ENCODE measurements at regions not wholly inside any gene's neighbourhood (a gene's known extent, or its start where the extent isn't known, plus 50 kb on each side); places are given as distances from the start of the nearest gene placed in this dataset.

DNA sequence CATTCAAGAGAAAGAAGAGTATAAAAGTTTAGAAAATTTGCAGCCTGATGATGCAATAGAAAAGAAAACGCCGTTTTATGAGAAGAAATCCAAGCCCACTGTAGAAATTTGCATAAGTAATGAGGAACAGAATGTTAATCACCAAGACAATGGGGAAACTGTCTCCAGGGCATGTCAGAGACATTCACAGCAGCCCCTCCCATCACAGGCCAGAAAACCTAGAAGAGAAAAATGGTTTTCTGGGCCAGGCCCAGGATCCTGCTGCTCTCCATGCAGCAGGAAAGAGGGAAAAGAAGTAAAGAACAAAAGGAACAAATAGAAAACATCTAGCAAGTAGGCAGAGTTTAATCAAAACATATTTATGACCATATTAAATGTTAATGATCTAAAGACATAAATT, 119.0 kb downstream of the ANKRD50 start:
- no peaks in the 10 kb centered on the region for H3K4me1 ChIP-seq (ENCODE audit: control insufficient read depth, extremely low read depth, insufficient read depth, low read length)
- TF ChIP-seq, protein P1, sequence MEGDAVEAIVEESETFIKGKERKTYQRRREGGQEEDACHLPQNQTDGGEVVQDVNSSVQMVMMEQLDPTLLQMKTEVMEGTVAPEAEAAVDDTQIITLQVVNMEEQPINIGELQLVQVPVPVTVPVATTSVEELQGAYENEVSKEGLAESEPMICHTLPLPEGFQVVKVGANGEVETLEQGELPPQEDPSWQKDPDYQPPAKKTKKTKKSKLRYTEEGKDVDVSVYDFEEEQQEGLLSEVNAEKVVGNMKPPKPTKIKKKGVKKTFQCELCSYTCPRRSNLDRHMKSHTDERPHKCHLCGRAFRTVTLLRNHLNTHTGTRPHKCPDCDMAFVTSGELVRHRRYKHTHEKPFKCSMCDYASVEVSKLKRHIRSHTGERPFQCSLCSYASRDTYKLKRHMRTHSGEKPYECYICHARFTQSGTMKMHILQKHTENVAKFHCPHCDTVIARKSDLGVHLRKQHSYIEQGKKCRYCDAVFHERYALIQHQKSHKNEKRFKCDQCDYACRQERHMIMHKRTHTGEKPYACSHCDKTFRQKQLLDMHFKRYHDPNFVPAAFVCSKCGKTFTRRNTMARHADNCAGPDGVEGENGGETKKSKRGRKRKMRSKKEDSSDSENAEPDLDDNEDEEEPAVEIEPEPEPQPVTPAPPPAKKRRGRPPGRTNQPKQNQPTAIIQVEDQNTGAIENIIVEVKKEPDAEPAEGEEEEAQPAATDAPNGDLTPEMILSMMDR (optimal IDR thresholded peaks at IDR 0.05 in 1 of 3, IDR thresholded peaks at IDR 0.05 in 1 of 3, conservative IDR thresholded peaks at IDR 0.05 in 1 of 3; ENCODE audit: extremely low read depth in 1 of 3, insufficient read depth in 2 of 3, low read length in 3 of 3): no peak
- no peak for TF ChIP-seq EZH2 (IDR thresholded peaks at IDR 0.05; ENCODE audit: low read length)
- dilution Hi-C loops (cut with MboI; ENCODE audit: extremely low pct_ligation_motif_present, low sequenced_read_pairs): no loop called here

DNA sequence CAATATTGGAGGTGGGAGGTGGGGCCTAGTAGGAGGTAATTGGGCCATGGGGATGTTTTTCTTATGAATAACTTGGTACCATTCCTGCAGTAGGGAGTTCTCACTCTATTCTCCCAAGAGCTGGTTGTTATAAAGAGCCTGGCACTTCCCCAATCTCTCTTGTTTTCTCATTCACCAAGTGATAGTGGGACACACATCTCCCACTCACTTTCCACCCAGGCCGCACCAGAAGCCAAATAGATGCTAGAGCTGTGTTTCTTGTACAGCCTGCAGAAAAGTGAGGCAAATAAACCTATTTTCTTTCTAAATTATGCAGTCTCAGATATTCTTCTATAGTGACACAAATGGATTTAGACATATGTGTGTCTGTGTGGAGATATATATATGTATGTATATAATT, 117.6 kb downstream of the ANKRD50 start:
- FAIRE-seq: no peak
- no peaks in the 10 kb centered on the region for H3K4me1 ChIP-seq (ENCODE audit: control insufficient read depth, extremely low read depth, insufficient read depth, low read length)
- H2AFZ ChIP-seq (ENCODE audit: control insufficient read depth, low read length): no peak overlapping the region
- H3K36me3 ChIP-seq (ENCODE audit: control insufficient read depth in 2 of 2, extremely low read depth in 1 of 2, insufficient read depth in 2 of 2, low read length in 2 of 2): no peaks in the 10 kb centered on the region
- H3K4me2 ChIP-seq (ENCODE audit: control insufficient read depth, extremely low read depth, insufficient read depth, low read depth, low read length): no peak overlapping the region
- no peaks in the 10 kb centered on the region for H3K79me2 ChIP-seq (ENCODE audit: control insufficient read depth, insufficient read depth, low read length)
- DNase-seq (ENCODE audit: low read depth, low spot score): no peak
- no peak overlapping the region for H3K4me3 ChIP-seq (ENCODE audit: control insufficient read depth in 2 of 3, extremely low read depth in 1 of 3, insufficient read depth in 2 of 3, low read depth in 1 of 3, low read length in 3 of 3)
- no peaks in the 10 kb centered on the region for H3K9me3 ChIP-seq (ENCODE audit: control insufficient read depth, low read depth, low read length)
- TF ChIP-seq, protein P1 (optimal IDR thresholded peaks at IDR 0.05 in 1 of 3, IDR thresholded peaks at IDR 0.05 in 1 of 3, conservative IDR thresholded peaks at IDR 0.05 in 1 of 3; ENCODE audit: extremely low read depth in 1 of 3, insufficient read depth in 2 of 3, low read length in 3 of 3): no peak
- TF ChIP-seq EZH2 (IDR thresholded peaks at IDR 0.05; ENCODE audit: low read length): no peak
- H4K20me1 ChIP-seq (ENCODE audit: control insufficient read depth, extremely low read depth, insufficient read depth, low read length): no peaks in the 10 kb centered on the region
- H3K9me1 ChIP-seq (ENCODE audit: control insufficient read depth, extremely low read depth, insufficient read depth, low read length): no peaks in the 10 kb centered on the region
- dilution Hi-C loops (cut with MboI; ENCODE audit: extremely low pct_ligation_motif_present, low sequenced_read_pairs): no loop called here
- H3K27ac ChIP-seq (ENCODE audit: control insufficient read depth, insufficient read depth, low read length): no peak overlapping the region
- no peak overlapping the region for H3K9ac ChIP-seq (ENCODE audit: control insufficient read depth, extremely low read depth, insufficient read depth, low read length)
- no peaks in the 10 kb centered on the region for H3K27me3 ChIP-seq (ENCODE audit: control insufficient read depth, extremely low read depth, insufficient read depth, low read length)

More for the DNA sequence above, 119.0 kb downstream of the ANKRD50 start:
- H3K36me3 ChIP-seq (ENCODE audit: control insufficient read depth in 2 of 2, extremely low read depth in 1 of 2, insufficient read depth in 2 of 2, low read length in 2 of 2): no peaks in the 10 kb centered on the region
- no peak for FAIRE-seq
- no peak overlapping the region for H3K27ac ChIP-seq (ENCODE audit: control insufficient read depth, insufficient read depth, low read length)
- H3K79me2 ChIP-seq (ENCODE audit: control insufficient read depth, insufficient read depth, low read length): no peaks in the 10 kb centered on the region
- no peak overlapping the region for H3K4me2 ChIP-seq (ENCODE audit: control insufficient read depth, extremely low read depth, insufficient read depth, low read depth, low read length)
- no peaks in the 10 kb centered on the region for H3K9me1 ChIP-seq (ENCODE audit: control insufficient read depth, extremely low read depth, insufficient read depth, low read length)
- no peaks in the 10 kb centered on the region for H4K20me1 ChIP-seq (ENCODE audit: control insufficient read depth, extremely low read depth, insufficient read depth, low read length)
- H3K27me3 ChIP-seq (ENCODE audit: control insufficient read depth, extremely low read depth, insufficient read depth, low read length): no peaks in the 10 kb centered on the region
- H2AFZ ChIP-seq (ENCODE audit: control insufficient read depth, low read length): no peak overlapping the region
- no peak for DNase-seq (ENCODE audit: low read depth, low spot score)
- H3K4me3 ChIP-seq (ENCODE audit: control insufficient read depth in 2 of 3, extremely low read depth in 1 of 3, insufficient read depth in 2 of 3, low read depth in 1 of 3, low read length in 3 of 3): no peak overlapping the region
- H3K9me3 ChIP-seq (ENCODE audit: control insufficient read depth, low read depth, low read length): no peaks in the 10 kb centered on the region
- no peak overlapping the region for H3K9ac ChIP-seq (ENCODE audit: control insufficient read depth, extremely low read depth, insufficient read depth, low read length)
